HG02884 (cell line): ENCODE measurements at regions not wholly inside any gene's neighbourhood (a gene's known extent, or its start where the extent isn't known, plus 50 kb on each side); places are given as distances from the start of the nearest gene placed in this dataset.
"Not testable (repeated sequence)": the region's sequence is repeated elsewhere in the genome, so short reads cannot be mapped to it uniquely, and the experiment has no call there.

Source experiments
- ATAC-seq: cut with Tn5 transposase; IDR thresholded peaks from one replicate; pipeline ENCODE4 v1.9.1; 2021; ENCODE audit warnings: mild to moderate bottlenecking, moderate library complexity; ENCODE audit not compliant: unreplicated experiment

DNA sequence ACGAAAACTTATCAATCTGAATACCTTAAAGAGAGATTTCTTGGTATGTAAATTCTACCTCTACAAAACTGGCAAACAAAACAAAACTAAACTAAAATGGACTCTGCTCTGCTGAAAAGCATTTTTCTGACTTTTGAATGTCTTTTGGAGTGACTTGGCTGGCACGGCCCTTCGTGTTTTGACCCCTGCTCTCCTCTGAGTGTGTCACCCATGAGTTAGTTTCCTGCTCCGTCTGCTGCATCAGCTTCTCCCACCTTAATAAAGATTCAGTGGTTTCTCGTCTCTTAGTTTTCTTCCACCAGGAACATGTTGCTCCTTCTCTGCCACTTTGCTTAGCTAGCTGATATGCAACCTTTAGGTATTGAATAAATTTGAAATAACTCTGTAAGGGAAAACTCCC, 1084.0 kb upstream of the CDH18 start:
- ATAC-seq, result no peak

DNA sequence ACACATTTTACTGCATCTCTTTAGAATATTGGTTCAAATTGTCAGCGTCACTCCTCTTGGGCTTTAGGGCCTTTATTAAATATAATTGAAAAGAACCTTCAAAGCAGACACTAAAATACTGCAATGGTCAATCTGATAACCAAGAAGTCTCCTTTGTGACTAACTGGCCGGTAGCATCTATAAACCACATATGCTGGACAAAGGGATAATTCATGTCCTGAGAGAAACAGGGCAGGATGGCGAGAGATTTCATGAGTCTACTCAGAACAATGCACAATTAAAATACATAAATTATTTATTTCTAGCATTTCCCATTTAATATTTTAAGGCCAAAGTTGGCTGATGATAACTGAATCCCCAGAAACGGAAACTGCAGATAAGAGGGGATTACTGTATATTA, 1083.4 kb upstream of the CDH18 start:
- no peak for ATAC-seq

DNA sequence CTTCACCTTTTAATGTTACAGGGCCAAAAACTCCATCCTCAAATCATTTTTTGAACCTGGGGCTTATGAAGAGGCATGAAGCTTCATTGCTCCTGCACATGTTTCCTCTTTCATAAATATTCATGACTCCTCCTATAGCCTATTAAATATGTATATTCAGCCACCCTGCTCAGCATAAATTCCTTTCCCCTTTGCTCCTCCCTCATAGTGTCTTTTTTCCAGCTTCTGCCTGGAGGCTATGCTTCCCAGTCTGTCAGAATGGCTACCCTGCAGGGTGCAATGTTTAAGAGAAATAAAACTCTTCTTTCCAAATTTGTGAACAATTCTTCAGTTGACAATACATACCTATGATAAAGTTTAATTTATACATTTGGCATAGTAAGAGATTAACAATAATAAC, 1082.9 kb upstream of the CDH18 start:
- ATAC-seq, result no peak

- ATAC-seq, result no peak
Measured at GRCh38 chr5:21067724-21068123, 1079.7 kb upstream of the CDH18 start.

- ATAC-seq, result no peak
Measured at GRCh38 chr5:21063146-21063545, 1075.1 kb upstream of the CDH18 start.

GRCh38 chr5:21058289-21058688, 1070.3 kb upstream of the CDH18 start:
- ATAC-seq, result peak; percentile 96

- no peak for ATAC-seq
Measured at GRCh38 chr5:21051945-21052344, 1063.9 kb upstream of the CDH18 start.

DNA sequence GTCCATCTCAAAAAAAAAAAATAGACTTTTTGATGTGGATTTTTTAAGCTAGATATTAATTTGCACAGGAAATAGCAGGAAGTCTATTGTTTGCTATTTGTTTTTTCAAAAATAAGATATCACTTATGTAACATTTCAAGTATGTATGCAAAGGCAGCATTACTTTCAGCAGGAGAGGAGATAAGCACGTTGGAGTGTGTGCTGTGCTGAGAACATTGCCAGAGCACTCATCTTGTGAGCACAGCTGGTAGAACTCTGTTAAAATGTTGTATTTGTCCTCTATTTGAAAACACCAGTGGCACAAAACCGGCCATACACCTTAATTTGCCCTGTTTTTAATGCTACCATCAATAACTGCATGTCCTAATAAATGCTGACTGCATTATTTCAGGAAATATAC, 1061.9 kb upstream of the CDH18 start:
- ATAC-seq, result no peak

GRCh38 chr5:21030981-21031380, 1043.0 kb upstream of the CDH18 start:
- ATAC-seq, result no peak

- no peak for ATAC-seq
Measured at GRCh38 chr5:21024966-21025365, 1037.0 kb upstream of the CDH18 start.

- ATAC-seq, result no peak
Measured at GRCh38 chr5:21013237-21013636, 1025.2 kb upstream of the CDH18 start.

- ATAC-seq, result no peak
Measured at GRCh38 chr5:21007781-21008180, 1019.8 kb upstream of the CDH18 start.

- not testable (repeated sequence) for ATAC-seq
Measured at GRCh38 chr5:20988933-20989332, 1000.9 kb upstream of the CDH18 start.

DNA sequence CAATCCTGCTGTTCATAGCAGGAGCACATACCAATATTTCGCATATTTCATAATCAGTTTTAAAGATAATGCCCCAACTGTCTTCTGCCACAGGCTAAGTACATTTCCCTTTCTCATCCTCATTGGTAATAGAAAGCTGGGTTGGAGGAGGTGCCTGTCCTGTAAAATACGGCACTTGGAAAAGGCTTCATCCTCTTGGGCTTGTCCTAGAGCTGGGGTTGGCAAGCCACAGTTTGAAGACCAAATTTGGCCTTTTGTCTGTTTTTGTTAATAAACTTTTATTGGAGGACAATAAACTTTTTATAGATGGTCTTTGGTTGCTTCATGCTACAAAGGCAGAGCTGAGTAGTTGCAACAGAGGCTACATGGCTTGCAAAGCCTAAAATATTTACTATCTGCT, 997.8 kb upstream of the CDH18 start:
- ATAC-seq, result no peak

GRCh38 chr5:20974426-20974825, 986.4 kb upstream of the CDH18 start:
- no peak for ATAC-seq

- ATAC-seq, result no peak
Measured at GRCh38 chr5:20972419-20972925, 984.5 kb upstream of the CDH18 start.

- ATAC-seq, result no peak
Measured at GRCh38 chr5:20959347-20959746, 971.3 kb upstream of the CDH18 start.

GRCh38 chr5:20958641-20959040, 970.6 kb upstream of the CDH18 start:
- no peak for ATAC-seq

DNA sequence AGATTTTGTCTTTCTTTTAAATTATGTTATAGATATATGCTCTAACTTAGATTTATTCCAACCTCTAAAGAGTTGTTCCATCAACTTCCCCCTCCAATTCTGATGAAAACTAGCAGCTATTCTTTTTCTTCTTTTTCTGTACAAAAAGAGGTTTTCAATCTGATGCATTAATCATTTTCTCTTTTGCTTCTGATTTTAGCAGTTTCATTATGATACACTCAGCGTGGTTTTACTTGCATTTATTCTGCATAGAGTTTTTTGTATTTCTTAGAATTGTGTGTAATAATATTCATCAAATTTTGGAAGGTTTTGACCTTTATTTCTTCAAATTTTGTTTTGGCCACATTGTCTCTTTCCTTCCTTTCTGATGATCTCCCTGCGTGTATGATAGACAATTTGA, 968.1 kb upstream of the CDH18 start:
- no peak for ATAC-seq

DNA sequence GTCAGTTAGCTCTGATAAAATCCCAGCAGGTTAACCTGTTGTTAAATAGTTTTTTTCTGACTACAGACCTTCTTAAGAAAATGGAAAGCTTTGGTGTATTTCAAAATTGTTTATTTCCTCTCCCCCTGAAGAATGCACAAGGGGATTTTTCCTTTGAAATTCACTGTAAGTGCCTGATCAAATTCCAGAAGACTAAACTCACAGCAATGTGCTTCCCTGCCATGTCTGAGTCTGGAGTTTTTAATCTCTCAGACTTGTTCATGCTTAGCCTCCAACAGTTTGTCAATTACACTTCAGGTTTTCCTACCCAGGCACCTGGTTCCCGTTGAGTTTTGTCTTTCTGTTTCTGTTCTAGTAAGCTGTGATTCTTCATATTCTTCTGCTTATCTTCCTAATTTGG, 961.6 kb upstream of the CDH18 start:
- no peak for ATAC-seq

GRCh38 chr5:20943183-20943971, 955.4 kb upstream of the CDH18 start:
- ATAC-seq, result not testable (repeated sequence)

- not testable (repeated sequence) for ATAC-seq
Measured at GRCh38 chr5:20942603-20943002, 954.6 kb upstream of the CDH18 start.

DNA sequence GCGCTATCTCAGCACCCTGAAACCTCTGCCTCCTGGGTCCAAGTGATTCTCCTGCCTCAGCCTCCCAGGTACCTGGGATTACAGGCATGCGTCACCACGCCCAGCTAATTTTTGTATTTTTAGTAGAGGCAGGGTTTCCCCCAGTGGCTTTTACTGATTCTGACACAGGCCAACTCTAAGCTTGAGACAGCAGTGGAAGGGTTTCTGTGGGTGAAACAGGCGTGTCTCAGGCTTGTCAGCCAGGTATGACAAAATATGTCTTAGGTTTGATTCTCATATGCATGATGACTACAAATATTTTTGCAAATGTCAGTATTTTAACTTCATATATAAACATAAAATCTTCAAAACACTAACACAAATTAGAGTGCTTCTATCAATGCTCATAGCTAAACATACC, 952.8 kb upstream of the CDH18 start:
- ATAC-seq, result not testable (repeated sequence)
